ENCODE measurements at regions not wholly inside any gene's neighbourhood (a gene's known extent, or its start where the extent isn't known, plus 50 kb on each side); places are given as distances from the start of the nearest gene placed in this dataset.

GRCh38 chr3:22366781-22367180, 615.8 kb upstream of the ZNF385D start:
- no peak overlapping the region for H3K4me2 ChIP-seq (ENCODE audit: low read depth, low read length, poor library complexity, severe bottlenecking)
- no peak for TF ChIP-seq CTCF (IDR thresholded peaks at IDR 0.05; ENCODE audit: insufficient read depth, low read length, poor library complexity, severe bottlenecking)
- no peak for TF ChIP-seq EZH2phosphoT487 (conservative IDR thresholded peaks at IDR 0.05; ENCODE audit: low read length)
- no peaks in the 10 kb centered on the region for H4K20me1 ChIP-seq (ENCODE audit: low read depth, low read length)
- H3K27me3 ChIP-seq (ENCODE audit: low read length): no peaks in the 10 kb centered on the region
- H3K9me2 ChIP-seq (replicated peaks; ENCODE audit: insufficient read depth, low read length): no peaks in the 10 kb centered on the region
- no peak overlapping the region for H2AFZ ChIP-seq (ENCODE audit: low read depth, low read length, severe bottlenecking)
- H3K9me3 ChIP-seq (ENCODE audit: insufficient read depth, low read length): no peaks in the 10 kb centered on the region
- H3K79me2 ChIP-seq (ENCODE audit: insufficient read depth, low read length): no peaks in the 10 kb centered on the region
- no peak overlapping the region for H3K4me3 ChIP-seq (ENCODE audit: insufficient read depth, low read length, poor library complexity, severe bottlenecking)
- no peak overlapping the region for H3K27ac ChIP-seq (ENCODE audit: low read depth, low read length)
- H3K9ac ChIP-seq (ENCODE audit: low read length): no peak overlapping the region
- H3K36me3 ChIP-seq (ENCODE audit: low read length): no peaks in the 10 kb centered on the region
- H3F3A ChIP-seq (ENCODE audit: insufficient read depth): no peaks in the 10 kb centered on the region

GRCh38 chr3:22371036-22371435, 620.0 kb upstream of the ZNF385D start:
- no peak overlapping the region for H3K27ac ChIP-seq (ENCODE audit: low read depth, low read length)
- H3K9ac ChIP-seq (ENCODE audit: low read length): no peak overlapping the region
- no peaks in the 10 kb centered on the region for H3K9me3 ChIP-seq (ENCODE audit: insufficient read depth, low read length)
- no peaks in the 10 kb centered on the region for H3K27me3 ChIP-seq (ENCODE audit: low read length)
- H3K36me3 ChIP-seq (ENCODE audit: low read length): no peaks in the 10 kb centered on the region
- H3K4me2 ChIP-seq (ENCODE audit: low read depth, low read length, poor library complexity, severe bottlenecking): no peak overlapping the region
- no peaks in the 10 kb centered on the region for H3K9me2 ChIP-seq (replicated peaks; ENCODE audit: insufficient read depth, low read length)
- H3K79me2 ChIP-seq (ENCODE audit: insufficient read depth, low read length): no peaks in the 10 kb centered on the region
- no peak overlapping the region for H3K4me3 ChIP-seq (ENCODE audit: insufficient read depth, low read length, poor library complexity, severe bottlenecking)
- H4K20me1 ChIP-seq (ENCODE audit: low read depth, low read length): no peaks in the 10 kb centered on the region
- H2AFZ ChIP-seq (ENCODE audit: low read depth, low read length, severe bottlenecking): no peak overlapping the region
- TF ChIP-seq EZH2phosphoT487 (conservative IDR thresholded peaks at IDR 0.05; ENCODE audit: low read length) (no peak), CTCF (IDR thresholded peaks at IDR 0.05; ENCODE audit: insufficient read depth, low read length, poor library complexity, severe bottlenecking) (no peak)
- no peaks in the 10 kb centered on the region for H3F3A ChIP-seq (ENCODE audit: insufficient read depth)

GRCh38 chr3:22371607-22372291, 620.7 kb upstream of the ZNF385D start:
- no peaks in the 10 kb centered on the region for H3K9me3 ChIP-seq (ENCODE audit: insufficient read depth, low read length)
- no peak overlapping the region for H2AFZ ChIP-seq (ENCODE audit: low read depth, low read length, severe bottlenecking)
- H3K36me3 ChIP-seq (ENCODE audit: low read length): no peaks in the 10 kb centered on the region
- H3K4me3 ChIP-seq (ENCODE audit: insufficient read depth, low read length, poor library complexity, severe bottlenecking): no peak overlapping the region
- H4K20me1 ChIP-seq (ENCODE audit: low read depth, low read length): no peaks in the 10 kb centered on the region
- no peaks in the 10 kb centered on the region for H3K9me2 ChIP-seq (replicated peaks; ENCODE audit: insufficient read depth, low read length)
- no peak overlapping the region for H3K27ac ChIP-seq (ENCODE audit: low read depth, low read length)
- H3K4me2 ChIP-seq (ENCODE audit: low read depth, low read length, poor library complexity, severe bottlenecking): no peak overlapping the region
- H3F3A ChIP-seq (ENCODE audit: insufficient read depth): no peaks in the 10 kb centered on the region
- no peaks in the 10 kb centered on the region for H3K79me2 ChIP-seq (ENCODE audit: insufficient read depth, low read length)
- H3K27me3 ChIP-seq (ENCODE audit: low read length): no peaks in the 10 kb centered on the region
- TF ChIP-seq CTCF (IDR thresholded peaks at IDR 0.05; ENCODE audit: insufficient read depth, low read length, poor library complexity, severe bottlenecking) (no peak), EZH2phosphoT487 (conservative IDR thresholded peaks at IDR 0.05; ENCODE audit: low read length) (no peak)
- H3K9ac ChIP-seq (ENCODE audit: low read length): no peak overlapping the region
